LNCaP clone FGC (cell line): ENCODE measurements at regions not wholly inside any gene's neighbourhood (a gene's known extent, or its start where the extent isn't known, plus 50 kb on each side); places are given as distances from the start of the nearest gene placed in this dataset.
"Not testable (repeated sequence)": the region's sequence is repeated elsewhere in the genome, so short reads cannot be mapped to it uniquely, and the experiment has no call there.

Experiments
- DNase-seq: peaks from one replicate; pipeline ENCODE4 v3.0.0-alpha.2; 2011; ENCODE audit warnings: low read depth
- H3K4me3 ChIP-seq: 2 replicates; pipeline ENCODE4 v1.5.1; 2011; ENCODE audit warnings: mild to moderate bottlenecking, low read depth, low read length, control low read depth
- TF ChIP-seq, protein P1 (sequence below): IDR thresholded peaks from 2 replicates; pipeline ENCODE4 v1.5.1; 2012; ENCODE audit warnings: mild to moderate bottlenecking; ENCODE audit not compliant: control insufficient read depth, insufficient read depth; ENCODE audit errors: extremely low read depth

DNA sequence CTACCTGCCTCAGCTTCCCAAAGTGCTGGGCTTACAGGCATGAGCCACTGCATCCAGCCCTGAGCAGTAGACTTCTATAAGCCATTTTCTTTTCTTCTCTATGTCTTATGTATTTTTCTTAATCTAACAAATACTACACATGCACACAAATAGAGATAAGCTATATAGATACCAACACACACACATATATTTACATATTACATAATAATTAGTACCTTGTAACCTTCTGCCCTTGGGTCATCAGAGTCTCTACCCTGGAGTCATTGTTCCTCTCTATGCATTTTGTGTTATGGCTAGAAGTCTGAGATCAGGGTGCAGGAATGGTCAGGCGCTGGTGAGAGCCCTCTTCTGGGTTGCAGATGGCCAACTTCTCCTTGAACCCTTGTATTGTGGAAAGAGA lies 154.0 kb upstream of the PTPRG start:
- TF ChIP-seq, protein P1, sequence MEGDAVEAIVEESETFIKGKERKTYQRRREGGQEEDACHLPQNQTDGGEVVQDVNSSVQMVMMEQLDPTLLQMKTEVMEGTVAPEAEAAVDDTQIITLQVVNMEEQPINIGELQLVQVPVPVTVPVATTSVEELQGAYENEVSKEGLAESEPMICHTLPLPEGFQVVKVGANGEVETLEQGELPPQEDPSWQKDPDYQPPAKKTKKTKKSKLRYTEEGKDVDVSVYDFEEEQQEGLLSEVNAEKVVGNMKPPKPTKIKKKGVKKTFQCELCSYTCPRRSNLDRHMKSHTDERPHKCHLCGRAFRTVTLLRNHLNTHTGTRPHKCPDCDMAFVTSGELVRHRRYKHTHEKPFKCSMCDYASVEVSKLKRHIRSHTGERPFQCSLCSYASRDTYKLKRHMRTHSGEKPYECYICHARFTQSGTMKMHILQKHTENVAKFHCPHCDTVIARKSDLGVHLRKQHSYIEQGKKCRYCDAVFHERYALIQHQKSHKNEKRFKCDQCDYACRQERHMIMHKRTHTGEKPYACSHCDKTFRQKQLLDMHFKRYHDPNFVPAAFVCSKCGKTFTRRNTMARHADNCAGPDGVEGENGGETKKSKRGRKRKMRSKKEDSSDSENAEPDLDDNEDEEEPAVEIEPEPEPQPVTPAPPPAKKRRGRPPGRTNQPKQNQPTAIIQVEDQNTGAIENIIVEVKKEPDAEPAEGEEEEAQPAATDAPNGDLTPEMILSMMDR: no peak
- no peak overlapping the region for H3K4me3 ChIP-seq

DNA sequence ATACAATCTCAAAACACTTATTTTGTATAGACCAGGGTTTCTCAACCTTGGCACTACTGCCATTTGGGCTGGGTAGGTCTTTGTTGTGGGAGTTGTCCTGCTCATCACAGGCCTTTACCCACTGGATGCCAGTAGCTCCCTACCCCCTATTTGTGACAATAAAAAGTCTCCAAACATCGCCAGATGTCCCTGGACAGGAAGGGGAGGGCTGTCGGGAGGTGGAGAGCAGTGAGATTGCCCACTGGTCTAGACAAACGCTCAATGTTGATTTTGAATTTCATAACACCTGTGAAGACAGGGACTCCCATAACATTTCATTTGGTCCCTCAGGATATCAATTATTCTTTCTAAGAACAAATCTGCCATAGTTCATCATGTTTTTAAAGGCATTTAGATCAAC lies 151.7 kb upstream of the PTPRG start:
- H3K4me3 ChIP-seq: no peak overlapping the region
- peak; percentile 71 for DNase-seq
- TF ChIP-seq, protein P1: no peak

More for the DNA sequence above, 154.0 kb upstream of the PTPRG start:
- DNase-seq: no peak

DNA sequence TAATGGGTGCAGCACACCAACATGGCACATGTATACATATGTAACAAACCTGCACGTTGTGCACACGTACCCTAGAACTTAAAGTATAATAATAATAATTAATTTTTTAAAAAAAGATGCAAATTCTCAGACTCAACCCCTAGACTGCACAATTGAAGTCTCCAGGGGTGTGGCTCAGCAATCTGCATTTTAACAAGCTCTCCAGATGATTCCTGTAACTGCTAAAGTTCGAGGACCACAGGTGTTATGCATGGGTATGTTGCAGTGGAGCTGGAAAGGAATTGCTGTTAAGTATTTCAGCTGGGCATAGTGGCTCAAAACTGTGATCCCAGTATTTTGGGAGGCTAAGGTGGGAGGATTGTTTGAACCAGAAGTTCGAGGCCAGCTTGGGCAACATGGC lies 151.0 kb upstream of the PTPRG start:
- H3K4me3 ChIP-seq: not testable (repeated sequence)

GRCh38 chr3:61411009-61411662 lies 150.2 kb upstream of the PTPRG start:
- H3K4me3 ChIP-seq: no peak overlapping the region
- TF ChIP-seq, protein P1: no peak
- no peak for DNase-seq

More for the DNA sequence above, 151.0 kb upstream of the PTPRG start:
- DNase-seq: not testable (repeated sequence)

DNA sequence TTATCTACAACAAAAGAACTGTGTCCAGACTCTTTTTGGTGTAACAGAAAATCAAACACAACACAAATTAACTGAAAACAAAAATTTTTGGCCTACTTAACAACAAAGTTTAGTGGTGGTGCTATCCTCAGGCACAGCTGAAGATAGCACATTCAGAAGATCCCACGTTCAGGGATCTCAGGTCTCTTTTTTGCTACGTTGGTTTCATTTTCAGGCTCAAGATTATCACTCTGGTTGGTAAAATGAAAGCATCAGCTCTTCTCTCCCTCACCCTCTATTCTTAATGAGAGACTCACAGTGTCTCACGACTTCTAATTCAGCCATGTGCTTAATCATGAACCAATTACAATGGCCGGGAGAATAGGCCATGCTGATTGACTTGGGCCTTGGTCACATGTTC lies 146.9 kb upstream of the PTPRG start:
- TF ChIP-seq, protein P1: no peak
- no peak for DNase-seq
- no peak overlapping the region for H3K4me3 ChIP-seq

GRCh38 chr3:61415201-61415600 lies 146.2 kb upstream of the PTPRG start:
- no peak for DNase-seq
- H3K4me3 ChIP-seq: no peak overlapping the region
- TF ChIP-seq, protein P1: no peak

DNA sequence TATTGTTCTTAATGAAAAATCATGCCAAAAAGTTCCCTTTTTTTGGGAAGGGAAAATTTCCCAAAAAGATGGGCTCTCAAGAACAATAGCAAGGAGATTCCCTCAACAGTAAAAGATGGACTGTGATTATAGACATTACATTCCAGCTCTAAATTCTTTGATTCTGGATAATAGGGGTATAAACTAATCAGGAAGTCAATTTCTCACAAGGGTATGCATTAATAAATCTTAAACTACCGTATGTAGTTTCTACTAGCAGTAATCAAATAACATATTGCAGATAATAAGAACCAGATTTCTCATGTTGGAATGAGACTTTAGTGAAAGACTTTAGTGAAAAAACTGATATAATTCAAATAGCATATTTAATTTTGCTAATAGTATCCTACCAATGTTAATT lies 144.8 kb upstream of the PTPRG start:
- DNase-seq: no peak
- H3K4me3 ChIP-seq: no peak overlapping the region
- TF ChIP-seq, protein P1: no peak
